ENCODE measurements at regions not wholly inside any gene's neighbourhood (a gene's known extent, or its start where the extent isn't known, plus 50 kb on each side); places are given as distances from the start of the nearest gene placed in this dataset.

DNA sequence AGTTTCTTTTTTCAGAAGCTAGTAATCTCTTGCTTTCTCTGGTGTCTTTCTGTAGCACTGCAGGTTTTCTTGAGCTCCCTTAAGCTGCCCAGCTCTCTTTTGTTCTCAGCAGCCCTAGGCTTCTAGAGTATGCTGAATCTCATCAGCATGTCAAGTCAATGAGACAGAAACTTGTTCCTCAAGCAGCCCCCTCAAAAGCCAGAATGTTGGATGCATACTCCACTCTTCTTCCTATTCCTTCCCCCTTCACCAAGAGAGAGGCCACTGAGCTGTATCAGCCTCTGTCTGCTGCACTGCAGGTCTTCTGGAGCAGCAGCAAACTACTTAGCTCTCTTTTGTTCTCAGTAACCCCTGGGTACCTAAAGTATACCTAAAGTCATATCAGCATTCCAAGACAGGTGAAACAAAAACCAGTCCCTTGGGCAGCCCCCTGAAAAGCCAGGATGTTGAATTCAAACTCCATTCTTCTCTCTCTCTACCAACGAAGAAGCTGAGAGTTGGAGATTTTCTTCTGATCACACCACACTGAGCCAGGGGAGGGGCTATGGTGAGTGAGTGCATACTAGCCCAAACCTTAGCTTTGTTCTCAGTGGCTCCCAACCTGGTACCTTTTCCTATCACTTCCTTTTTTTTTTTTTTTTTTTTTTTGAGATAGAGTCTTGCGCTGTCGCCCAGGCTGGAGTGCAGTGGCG lies 73.3 kb upstream of the WAC start:
- Histone ChIP-seq H3K4me2 (ENCODE audit: low read length) (no peak overlapping the region), H4K20me1 (ENCODE audit: insufficient read depth) (no peaks in the 10 kb centered on the region), H3K27me3 (ENCODE audit: insufficient read depth, low read length) (no peaks in the 10 kb centered on the region), H3K9me3 (ENCODE audit: control insufficient read depth in 1 of 2, insufficient read depth in 1 of 2, low read depth in 1 of 2, low read length in 2 of 2) (no peaks in the 10 kb centered on the region), H3K4me3 (replicated peaks in 1 of 2; ENCODE audit: low read depth in 1 of 2, low read length in 2 of 2) (no peak overlapping the region), H3K27ac (ENCODE audit: low read depth, low read length) (no peak overlapping the region), H3K4me1 (ENCODE audit: control insufficient read depth in 1 of 2, insufficient read depth in 2 of 2, low read length in 2 of 2) (no peaks in the 10 kb centered on the region), H2AFZ (ENCODE audit: low read depth, low read length, poor library complexity, severe bottlenecking) (no peak overlapping the region), H3K9ac (ENCODE audit: low read length) (no peak overlapping the region), H3K79me2 (ENCODE audit: insufficient read depth, low read length) (no peaks in the 10 kb centered on the region), H3K36me3 (ENCODE audit: control insufficient read depth in 1 of 2, insufficient read depth in 2 of 2, low read length in 2 of 2) (no peaks in the 10 kb centered on the region), H3K9me2 (ENCODE audit: insufficient read depth) (no peaks in the 10 kb centered on the region)
- ChIA-PET CTCF (no interaction called here), RAD21 (ENCODE audit: low non-redundant PET in 1 of 2, low total read pairs in 2 of 2, uncharacterized antibody in 2 of 2, unreplicated experiment in 2 of 2) (no interaction called here), POLR2A (no interaction called here)
- BruUV-seq (replicated peaks) = no TSS peak
- intact Hi-C loops (cut with micrococcal nuclease) = no loop called here
- no peak for DNase-seq (ENCODE audit: low read depth, low spot score)
- no peak for TF ChIP-seq RAD21 (IDR thresholded peaks at IDR 0.05; ENCODE audit: low read depth)
- TF ChIP-seq EGR1 (IDR thresholded peaks at IDR 0.05; ENCODE audit: low read depth) = no peak
- TF ChIP-seq, protein P1, sequence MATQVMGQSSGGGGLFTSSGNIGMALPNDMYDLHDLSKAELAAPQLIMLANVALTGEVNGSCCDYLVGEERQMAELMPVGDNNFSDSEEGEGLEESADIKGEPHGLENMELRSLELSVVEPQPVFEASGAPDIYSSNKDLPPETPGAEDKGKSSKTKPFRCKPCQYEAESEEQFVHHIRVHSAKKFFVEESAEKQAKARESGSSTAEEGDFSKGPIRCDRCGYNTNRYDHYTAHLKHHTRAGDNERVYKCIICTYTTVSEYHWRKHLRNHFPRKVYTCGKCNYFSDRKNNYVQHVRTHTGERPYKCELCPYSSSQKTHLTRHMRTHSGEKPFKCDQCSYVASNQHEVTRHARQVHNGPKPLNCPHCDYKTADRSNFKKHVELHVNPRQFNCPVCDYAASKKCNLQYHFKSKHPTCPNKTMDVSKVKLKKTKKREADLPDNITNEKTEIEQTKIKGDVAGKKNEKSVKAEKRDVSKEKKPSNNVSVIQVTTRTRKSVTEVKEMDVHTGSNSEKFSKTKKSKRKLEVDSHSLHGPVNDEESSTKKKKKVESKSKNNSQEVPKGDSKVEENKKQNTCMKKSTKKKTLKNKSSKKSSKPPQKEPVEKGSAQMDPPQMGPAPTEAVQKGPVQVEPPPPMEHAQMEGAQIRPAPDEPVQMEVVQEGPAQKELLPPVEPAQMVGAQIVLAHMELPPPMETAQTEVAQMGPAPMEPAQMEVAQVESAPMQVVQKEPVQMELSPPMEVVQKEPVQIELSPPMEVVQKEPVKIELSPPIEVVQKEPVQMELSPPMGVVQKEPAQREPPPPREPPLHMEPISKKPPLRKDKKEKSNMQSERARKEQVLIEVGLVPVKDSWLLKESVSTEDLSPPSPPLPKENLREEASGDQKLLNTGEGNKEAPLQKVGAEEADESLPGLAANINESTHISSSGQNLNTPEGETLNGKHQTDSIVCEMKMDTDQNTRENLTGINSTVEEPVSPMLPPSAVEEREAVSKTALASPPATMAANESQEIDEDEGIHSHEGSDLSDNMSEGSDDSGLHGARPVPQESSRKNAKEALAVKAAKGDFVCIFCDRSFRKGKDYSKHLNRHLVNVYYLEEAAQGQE (IDR thresholded peaks at IDR 0.05; ENCODE audit: low read depth) = no peak
- no peak for TF ChIP-seq ELF1 (IDR thresholded peaks at IDR 0.05; ENCODE audit: borderline replicate concordance, low read depth)
- no peak for TF ChIP-seq TCF7L2 (IDR thresholded peaks at IDR 0.05; ENCODE audit: borderline replicate concordance, extremely low read depth, insufficient read depth, insufficient read length)
- no peak for TF ChIP-seq FOSL1 (IDR thresholded peaks at IDR 0.05; ENCODE audit: low read depth)
- no peak for TF ChIP-seq EZH2 (IDR thresholded peaks at IDR 0.05)
- TF ChIP-seq POLR2AphosphoS5 (IDR thresholded peaks at IDR 0.05; ENCODE audit: low read depth, low read length) = no peak
- TF ChIP-seq EZH2phosphoT487 (IDR thresholded peaks at IDR 0.05; ENCODE audit: borderline replicate concordance) = no peak
- TF ChIP-seq SP1 (IDR thresholded peaks at IDR 0.05; ENCODE audit: low read depth) = no peak
- ATAC-seq = no peak
